ENCODE measurements at regions not wholly inside any gene's neighbourhood (a gene's known extent, or its start where the extent isn't known, plus 50 kb on each side); places are given as distances from the start of the nearest gene placed in this dataset.

DNA sequence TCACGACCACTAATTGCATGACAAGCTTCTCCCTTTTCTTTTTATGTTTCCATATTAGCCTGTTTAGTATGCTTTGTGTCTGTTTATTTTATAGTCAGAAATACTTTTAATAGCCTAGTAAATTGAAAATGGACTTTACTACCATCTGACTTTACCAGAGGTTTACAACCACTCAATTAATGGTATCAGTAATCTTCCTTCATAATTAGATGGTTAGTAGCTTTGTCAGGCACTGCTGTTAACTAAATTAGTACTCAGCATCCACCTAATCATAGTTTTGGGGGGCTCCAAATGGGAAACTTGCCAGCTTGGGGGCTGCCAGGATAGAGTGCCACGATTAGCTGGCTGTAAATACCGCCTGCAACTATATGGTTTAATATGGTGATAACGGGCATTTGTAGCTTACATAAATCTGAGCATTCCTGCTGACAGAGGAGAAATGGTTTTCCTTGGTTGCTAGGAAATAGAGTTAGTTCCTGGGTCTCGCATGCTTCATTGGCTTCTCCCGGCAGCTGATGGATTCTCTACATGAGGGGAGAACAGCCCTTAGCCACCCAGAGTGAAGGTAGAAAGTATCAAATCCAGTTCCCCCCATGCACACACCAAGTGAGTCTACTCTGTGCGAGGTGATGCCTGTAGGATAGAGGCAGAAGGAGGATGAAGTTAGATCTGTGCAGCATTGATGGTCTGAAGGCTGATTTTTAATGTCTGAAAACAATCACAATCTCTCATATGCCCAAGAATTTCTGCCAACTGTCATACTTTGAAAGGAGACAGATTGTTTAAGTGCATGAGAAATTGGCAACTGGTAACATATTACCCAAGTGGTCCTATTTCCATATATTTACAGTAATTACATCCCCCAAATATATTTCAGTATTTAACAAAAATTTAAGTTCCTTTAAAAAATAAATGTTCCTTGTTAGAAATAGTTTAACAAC is 326.6 kb upstream of the PROK2 start:
- BruUV-seq (replicated peaks) = no TSS peak
- H3K27ac ChIP-seq (ENCODE audit: low read length) = no peak overlapping the region
- intact Hi-C loops (cut with micrococcal nuclease; ENCODE audit: unreplicated experiment) = no loop called here
- ChIA-PET CTCF (no interaction called here), POLR2A (no interaction called here)
- H3K4me3 ChIP-seq (ENCODE audit: low read depth in 2 of 2, low read length in 2 of 2) = no peak overlapping the region
- H3K4me1 ChIP-seq (ENCODE audit: control insufficient read depth, insufficient read depth, low read length) = no peaks in the 10 kb centered on the region
- H3K27me3 ChIP-seq (ENCODE audit: control insufficient read depth, insufficient read depth, low read length) = no peaks in the 10 kb centered on the region
- in situ Hi-C loops (cut with HindIII; ENCODE audit: low pct_unique_long_range_greater_than_20kb, low sequenced_read_pairs) = no loop called here
- ATAC-seq = no peak
- TF ChIP-seq, protein P1, sequence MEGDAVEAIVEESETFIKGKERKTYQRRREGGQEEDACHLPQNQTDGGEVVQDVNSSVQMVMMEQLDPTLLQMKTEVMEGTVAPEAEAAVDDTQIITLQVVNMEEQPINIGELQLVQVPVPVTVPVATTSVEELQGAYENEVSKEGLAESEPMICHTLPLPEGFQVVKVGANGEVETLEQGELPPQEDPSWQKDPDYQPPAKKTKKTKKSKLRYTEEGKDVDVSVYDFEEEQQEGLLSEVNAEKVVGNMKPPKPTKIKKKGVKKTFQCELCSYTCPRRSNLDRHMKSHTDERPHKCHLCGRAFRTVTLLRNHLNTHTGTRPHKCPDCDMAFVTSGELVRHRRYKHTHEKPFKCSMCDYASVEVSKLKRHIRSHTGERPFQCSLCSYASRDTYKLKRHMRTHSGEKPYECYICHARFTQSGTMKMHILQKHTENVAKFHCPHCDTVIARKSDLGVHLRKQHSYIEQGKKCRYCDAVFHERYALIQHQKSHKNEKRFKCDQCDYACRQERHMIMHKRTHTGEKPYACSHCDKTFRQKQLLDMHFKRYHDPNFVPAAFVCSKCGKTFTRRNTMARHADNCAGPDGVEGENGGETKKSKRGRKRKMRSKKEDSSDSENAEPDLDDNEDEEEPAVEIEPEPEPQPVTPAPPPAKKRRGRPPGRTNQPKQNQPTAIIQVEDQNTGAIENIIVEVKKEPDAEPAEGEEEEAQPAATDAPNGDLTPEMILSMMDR (IDR thresholded peaks at IDR 0.05) = no peak
- TF ChIP-seq POLR2AphosphoS5 (IDR thresholded peaks at IDR 0.05; ENCODE audit: low read depth, low read length) (no peak), TCF7L2 (IDR thresholded peaks at IDR 0.05; ENCODE audit: low read depth, low read length) (no peak), SIN3A (IDR thresholded peaks at IDR 0.05; ENCODE audit: borderline replicate concordance, insufficient read depth, low read depth, low read length) (no peak)
- TF ChIP-seq, protein P2, sequence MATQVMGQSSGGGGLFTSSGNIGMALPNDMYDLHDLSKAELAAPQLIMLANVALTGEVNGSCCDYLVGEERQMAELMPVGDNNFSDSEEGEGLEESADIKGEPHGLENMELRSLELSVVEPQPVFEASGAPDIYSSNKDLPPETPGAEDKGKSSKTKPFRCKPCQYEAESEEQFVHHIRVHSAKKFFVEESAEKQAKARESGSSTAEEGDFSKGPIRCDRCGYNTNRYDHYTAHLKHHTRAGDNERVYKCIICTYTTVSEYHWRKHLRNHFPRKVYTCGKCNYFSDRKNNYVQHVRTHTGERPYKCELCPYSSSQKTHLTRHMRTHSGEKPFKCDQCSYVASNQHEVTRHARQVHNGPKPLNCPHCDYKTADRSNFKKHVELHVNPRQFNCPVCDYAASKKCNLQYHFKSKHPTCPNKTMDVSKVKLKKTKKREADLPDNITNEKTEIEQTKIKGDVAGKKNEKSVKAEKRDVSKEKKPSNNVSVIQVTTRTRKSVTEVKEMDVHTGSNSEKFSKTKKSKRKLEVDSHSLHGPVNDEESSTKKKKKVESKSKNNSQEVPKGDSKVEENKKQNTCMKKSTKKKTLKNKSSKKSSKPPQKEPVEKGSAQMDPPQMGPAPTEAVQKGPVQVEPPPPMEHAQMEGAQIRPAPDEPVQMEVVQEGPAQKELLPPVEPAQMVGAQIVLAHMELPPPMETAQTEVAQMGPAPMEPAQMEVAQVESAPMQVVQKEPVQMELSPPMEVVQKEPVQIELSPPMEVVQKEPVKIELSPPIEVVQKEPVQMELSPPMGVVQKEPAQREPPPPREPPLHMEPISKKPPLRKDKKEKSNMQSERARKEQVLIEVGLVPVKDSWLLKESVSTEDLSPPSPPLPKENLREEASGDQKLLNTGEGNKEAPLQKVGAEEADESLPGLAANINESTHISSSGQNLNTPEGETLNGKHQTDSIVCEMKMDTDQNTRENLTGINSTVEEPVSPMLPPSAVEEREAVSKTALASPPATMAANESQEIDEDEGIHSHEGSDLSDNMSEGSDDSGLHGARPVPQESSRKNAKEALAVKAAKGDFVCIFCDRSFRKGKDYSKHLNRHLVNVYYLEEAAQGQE (IDR thresholded peaks at IDR 0.05; ENCODE audit: insufficient read depth in 1 of 2, low read depth in 2 of 2, low read length in 1 of 2) = no peak
- DNase-seq (ENCODE audit: low read depth, low spot score) = no peak
- no peaks in the 10 kb centered on the region for H3K36me3 ChIP-seq (ENCODE audit: control insufficient read depth, insufficient read depth, low read length)
- no peaks in the 10 kb centered on the region for H3K9me3 ChIP-seq (ENCODE audit: control insufficient read depth, insufficient read depth, low read depth, low read length)

DNA sequence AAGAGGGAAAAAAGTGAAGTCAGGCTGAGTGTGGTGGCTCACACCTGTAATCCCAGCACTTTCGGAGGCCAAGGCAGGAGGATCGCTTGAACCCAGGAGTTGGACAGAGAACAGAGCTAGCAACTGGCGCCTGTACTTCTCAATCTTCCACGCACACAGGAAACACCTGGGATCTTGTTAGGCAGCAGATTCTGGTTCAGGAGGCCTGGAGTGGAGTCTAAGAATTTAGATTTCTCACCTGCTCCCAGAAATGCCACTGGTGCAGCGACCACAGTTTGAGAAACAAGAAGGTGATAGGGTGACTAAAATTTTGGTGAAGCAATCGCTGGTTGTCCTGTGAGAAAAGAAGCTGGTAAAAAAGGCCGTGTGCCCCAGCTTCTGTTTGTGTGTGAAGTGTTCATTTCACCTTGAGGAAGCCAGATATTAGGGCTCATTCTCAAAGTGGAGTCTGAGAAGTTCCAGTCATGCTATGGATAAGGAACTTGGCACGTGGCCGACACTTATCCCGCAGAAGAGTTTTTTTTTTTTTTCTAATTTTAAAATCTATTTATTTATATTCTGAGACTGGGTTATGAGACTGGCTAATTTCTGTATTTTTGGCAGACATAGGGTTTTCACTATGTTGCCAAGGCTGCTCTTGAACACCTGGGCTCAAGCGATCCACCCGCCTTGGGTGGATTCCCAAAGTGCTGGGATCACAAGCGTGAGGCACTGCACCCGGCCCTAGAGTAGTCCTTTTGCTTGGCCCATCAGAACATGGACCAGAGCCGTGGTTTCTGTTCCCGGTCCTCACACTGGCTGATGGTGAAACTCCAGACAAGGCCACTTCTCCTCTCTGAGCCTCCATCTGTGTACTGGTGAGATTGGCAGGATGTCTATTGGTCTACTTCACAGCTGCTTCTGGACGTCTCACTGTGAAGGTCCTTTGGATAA is 324.6 kb upstream of the PROK2 start:
- Histone ChIP-seq H3K9me3 (ENCODE audit: control insufficient read depth, insufficient read depth, low read depth, low read length) (no peaks in the 10 kb centered on the region), H3K27ac (ENCODE audit: low read length) (no peak overlapping the region), H3K36me3 (ENCODE audit: control insufficient read depth, insufficient read depth, low read length) (no peaks in the 10 kb centered on the region), H3K27me3 (ENCODE audit: control insufficient read depth, insufficient read depth, low read length) (no peaks in the 10 kb centered on the region), H3K4me1 (ENCODE audit: control insufficient read depth, insufficient read depth, low read length) (no peaks in the 10 kb centered on the region), H3K4me3 (ENCODE audit: low read depth in 2 of 2, low read length in 2 of 2) (no peak overlapping the region)
- in situ Hi-C loops (cut with HindIII; ENCODE audit: low pct_unique_long_range_greater_than_20kb, low sequenced_read_pairs) = no loop called here
- ATAC-seq (no peak), DNase-seq (ENCODE audit: low read depth, low spot score) (no peak)
- BruUV-seq (replicated peaks) = no TSS peak
- CTCF ChIA-PET = no interaction called here
- no peak for TF ChIP-seq SIN3A (IDR thresholded peaks at IDR 0.05; ENCODE audit: borderline replicate concordance, insufficient read depth, low read depth, low read length)
- TF ChIP-seq, protein P2 (IDR thresholded peaks at IDR 0.05; ENCODE audit: insufficient read depth in 1 of 2, low read depth in 2 of 2, low read length in 1 of 2) = no peak
- TF ChIP-seq, protein P1 (IDR thresholded peaks at IDR 0.05) = no peak
- TF ChIP-seq POLR2AphosphoS5 (IDR thresholded peaks at IDR 0.05; ENCODE audit: low read depth, low read length) = no peak
- no peak for TF ChIP-seq TCF7L2 (IDR thresholded peaks at IDR 0.05; ENCODE audit: low read depth, low read length)
- POLR2A ChIA-PET = no interaction called here
- intact Hi-C loops (cut with micrococcal nuclease; ENCODE audit: unreplicated experiment) = no loop called here
